Kidney epithelial cell (primary cell): ENCODE measurements at regions not wholly inside any gene's neighbourhood (a gene's known extent, or its start where the extent isn't known, plus 50 kb on each side); places are given as distances from the start of the nearest gene placed in this dataset.

Source experiments
- DNase-seq: peaks from one replicate; pipeline ENCODE4 v3.0.0-alpha.2; 2010; ENCODE audit warnings: low read depth
- H3K27me3 ChIP-seq: 2 replicates; pipeline ENCODE4 v1.6.0; 2011; ENCODE audit warnings: low read length; ENCODE audit not compliant: control insufficient read depth, insufficient read depth
- H3K36me3 ChIP-seq: 2 replicates; pipeline ENCODE4 v1.5.1; 2011; ENCODE audit warnings: low read length; ENCODE audit not compliant: control insufficient read depth, insufficient read depth
- H3K4me3 ChIP-seq: 2 replicates; pipeline ENCODE4 v1.5.1; 2011; ENCODE audit warnings: low read depth, mild to moderate bottlenecking, control low read depth, low read length
- CTCF ChIP-seq: IDR thresholded peaks from 2 replicates; pipeline ENCODE4 v1.5.1; 2011; ENCODE audit warnings: mild to moderate bottlenecking, moderate library complexity, low read length, control low read depth, inconsistent platforms; ENCODE audit not compliant: insufficient read depth, poor library complexity, severe bottlenecking

- no peaks in the 10 kb centered on the region for H3K27me3 ChIP-seq
- no peak overlapping the region for H3K4me3 ChIP-seq
- DNase-seq: no peak
- no peak for TF ChIP-seq CTCF
- no peaks in the 10 kb centered on the region for H3K36me3 ChIP-seq
These were observed 100.8 kb downstream of the KCNA4 start for GRCh38 chr11:29916040-29916439.

GRCh38 chr11:29914203-29914930 is 102.5 kb downstream of the KCNA4 start:
- no peak for DNase-seq

GRCh38 chr11:29913352-29913751 is 103.5 kb downstream of the KCNA4 start:
- Histone ChIP-seq H3K36me3 (no peaks in the 10 kb centered on the region), H3K27me3 (no peaks in the 10 kb centered on the region), H3K4me3 (no peak overlapping the region)
- no peak for DNase-seq
- no peak for TF ChIP-seq CTCF

More at GRCh38 chr11:29914203-29914930, 102.5 kb downstream of the KCNA4 start:
- no peak overlapping the region for H3K4me3 ChIP-seq
- TF ChIP-seq CTCF: no peak
- no peaks in the 10 kb centered on the region for H3K27me3 ChIP-seq
- no peaks in the 10 kb centered on the region for H3K36me3 ChIP-seq

GRCh38 chr11:29900382-29900781 is 116.4 kb downstream of the KCNA4 start:
- no peaks in the 10 kb centered on the region for H3K36me3 ChIP-seq
- H3K27me3 ChIP-seq: no peaks in the 10 kb centered on the region
- TF ChIP-seq CTCF: no peak
- DNase-seq: no peak
- no peak overlapping the region for H3K4me3 ChIP-seq

GRCh38 chr11:29879560-29879959 is 137.3 kb downstream of the KCNA4 start:
- no peak for TF ChIP-seq CTCF

GRCh38 chr11:29876192-29876591 is 140.6 kb downstream of the KCNA4 start:
- Histone ChIP-seq H3K36me3 (no peaks in the 10 kb centered on the region), H3K27me3 (no peaks in the 10 kb centered on the region), H3K4me3 (no peak overlapping the region)
- no peak for TF ChIP-seq CTCF
- DNase-seq: no peak

More at GRCh38 chr11:29879560-29879959, 137.3 kb downstream of the KCNA4 start:
- no peak for DNase-seq
- Histone ChIP-seq H3K27me3 (no peaks in the 10 kb centered on the region), H3K4me3 (no peak overlapping the region), H3K36me3 (no peaks in the 10 kb centered on the region)
